GM12873 (cell line): ENCODE measurements at regions not wholly inside any gene's neighbourhood (a gene's known extent, or its start where the extent isn't known, plus 50 kb on each side); places are given as distances from the start of the nearest gene placed in this dataset.

Source experiments
- CTCF ChIP-seq: IDR thresholded peaks from 2 replicates; pipeline ENCODE4 v1.5.1; 2012; ENCODE audit warnings: low read depth, mild to moderate bottlenecking, moderate library complexity, low read length, control low read depth; ENCODE audit not compliant: insufficient read depth; ENCODE audit errors: missing control alignments

DNA sequence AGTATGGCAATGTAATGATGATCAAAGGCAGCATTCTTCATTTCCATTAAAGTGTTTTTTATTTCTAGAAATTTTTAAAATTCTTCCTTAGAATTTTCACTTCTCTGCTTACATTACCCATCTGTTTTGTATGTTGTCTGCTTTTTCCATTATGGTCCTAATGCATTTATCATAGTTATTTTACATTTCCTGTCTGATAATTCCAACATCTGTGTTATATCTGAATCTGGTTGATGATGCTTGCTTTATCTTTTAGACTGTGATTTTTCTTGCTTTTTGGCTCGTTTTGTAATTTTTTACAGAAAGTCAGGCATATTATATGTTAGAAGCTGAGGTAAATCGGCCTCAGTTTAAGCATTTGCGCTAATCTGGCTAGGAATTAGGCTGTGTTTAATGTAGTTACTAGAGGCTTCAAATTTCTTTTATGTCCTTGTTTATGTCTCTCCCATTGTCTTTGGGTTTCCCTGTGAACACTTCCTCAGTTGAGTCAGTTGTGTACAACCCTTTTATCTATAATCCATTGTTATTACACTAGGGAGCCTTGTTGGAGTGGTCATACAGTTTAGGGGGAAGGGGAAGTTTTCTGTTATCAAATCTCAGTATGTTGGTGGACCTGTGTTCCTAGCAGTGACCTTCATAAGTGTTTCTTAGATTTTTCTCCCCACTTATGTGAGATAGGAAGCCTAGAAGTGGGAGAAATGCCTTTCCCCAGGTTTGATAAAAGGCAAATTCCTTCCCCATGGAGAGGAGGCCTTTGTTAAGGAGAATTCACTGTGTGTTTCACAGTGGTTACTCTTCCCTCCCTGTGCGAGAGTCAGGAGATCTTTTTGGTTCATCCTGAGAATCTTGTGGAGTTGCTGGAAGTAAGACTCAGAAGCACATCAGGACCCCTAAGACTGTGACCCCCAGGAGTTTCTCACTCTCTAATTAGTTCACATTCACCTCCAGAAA, 437.5 kb downstream of the INSC start:
- TF ChIP-seq CTCF = no peak

- no peak for TF ChIP-seq CTCF
Measured at GRCh38 chr11:15555161-15555560, 440.4 kb downstream of the INSC start.

DNA sequence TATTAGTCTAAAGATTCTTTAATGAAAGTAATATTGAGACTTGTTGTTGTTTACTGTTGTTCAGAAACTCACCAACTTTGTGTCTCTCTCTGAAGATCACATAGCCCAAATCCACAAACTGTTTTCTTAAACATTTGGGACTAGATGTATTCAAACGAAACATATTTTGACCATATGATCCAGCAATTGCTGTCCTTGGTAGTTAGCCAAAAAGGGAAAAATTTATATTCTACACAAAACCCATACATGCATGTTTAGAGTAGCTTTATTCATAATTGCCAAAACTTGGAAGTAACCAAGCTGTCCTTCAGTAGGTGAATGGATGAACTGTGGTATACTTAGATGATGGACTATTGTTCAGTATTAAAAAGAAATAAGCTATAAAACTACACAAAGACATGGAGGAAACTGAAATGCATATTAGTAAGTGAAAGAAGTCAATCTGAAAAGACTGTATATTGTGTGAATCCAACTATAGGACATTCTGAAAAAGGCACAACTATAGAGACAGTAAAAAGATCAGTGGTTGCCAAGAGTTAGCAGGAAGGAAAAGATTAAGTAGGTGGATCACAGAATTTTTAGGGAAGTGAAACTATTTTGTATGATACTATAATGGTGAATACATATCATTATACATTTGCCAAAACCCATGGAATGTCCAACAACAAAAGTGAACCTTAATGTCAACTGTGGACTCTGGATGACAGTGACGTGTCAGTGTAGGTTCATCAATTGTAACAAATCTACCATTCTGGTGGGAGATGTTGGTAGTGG, 442.9 kb downstream of the INSC start:
- TF ChIP-seq CTCF = no peak

GRCh38 chr11:15558513-15559181, 443.9 kb downstream of the INSC start:
- no peak for TF ChIP-seq CTCF

- TF ChIP-seq CTCF = no peak
Measured at GRCh38 chr11:15560689-15561467, 446.2 kb downstream of the INSC start.

GRCh38 chr11:15562230-15562629, 447.5 kb downstream of the INSC start:
- TF ChIP-seq CTCF = no peak

- no peak for TF ChIP-seq CTCF
Measured at GRCh38 chr11:15563054-15563453, 448.3 kb downstream of the INSC start.
